Retinal pigment epithelial cell (primary cell): ENCODE measurements at regions not wholly inside any gene's neighbourhood (a gene's known extent, or its start where the extent isn't known, plus 50 kb on each side); places are given as distances from the start of the nearest gene placed in this dataset.

Experiments used
- DNase-seq: peaks from one replicate; pipeline ENCODE4 v3.0.0-alpha.2; 2010; ENCODE audit warnings: low read depth
- H3K4me3 ChIP-seq: 2 replicates; pipeline ENCODE4 v1.5.1; 2011; ENCODE audit warnings: mild to moderate bottlenecking, low read length, control low read depth, moderate library complexity
- CTCF ChIP-seq: conservative IDR thresholded peaks from 2 replicates; pipeline ENCODE4 v1.5.1; 2011; ENCODE audit warnings: low read depth, low read length, control low read depth, inconsistent platforms

- no peak for DNase-seq
- TF ChIP-seq CTCF, result no peak
- no peak overlapping the region for H3K4me3 ChIP-seq
Measured at GRCh38 chr10:36324831-36325230, 682.7 kb upstream of the FZD8 start.

- no peak overlapping the region for H3K4me3 ChIP-seq
- no peak for TF ChIP-seq CTCF
Measured at GRCh38 chr10:36313142-36313541, 671.0 kb upstream of the FZD8 start.

GRCh38 chr10:36303896-36304295 is 661.8 kb upstream of the FZD8 start:
- H3K4me3 ChIP-seq, result no peak overlapping the region
- TF ChIP-seq CTCF, result no peak
- no peak for DNase-seq

More at GRCh38 chr10:36313142-36313541, 671.0 kb upstream of the FZD8 start:
- DNase-seq, result no peak

- no peak overlapping the region for H3K4me3 ChIP-seq
- DNase-seq, result no peak
- TF ChIP-seq CTCF, result no peak
Measured at GRCh38 chr10:36302086-36302485, 660.0 kb upstream of the FZD8 start.

- no peak for DNase-seq
- no peak for TF ChIP-seq CTCF
- no peak overlapping the region for H3K4me3 ChIP-seq
Measured at GRCh38 chr10:36301539-36301938, 659.4 kb upstream of the FZD8 start.

- TF ChIP-seq CTCF, result no peak
- no peak for DNase-seq
Measured at GRCh38 chr10:36301139-36301538, 659.0 kb upstream of the FZD8 start.

GRCh38 chr10:36283827-36284226 is 641.7 kb upstream of the FZD8 start:
- no peak for TF ChIP-seq CTCF
- DNase-seq, result no peak
- H3K4me3 ChIP-seq, result no peak overlapping the region

More at GRCh38 chr10:36301139-36301538, 659.0 kb upstream of the FZD8 start:
- no peak overlapping the region for H3K4me3 ChIP-seq
